Activated T-helper 17 cell treated with anti-CD3 and anti-CD28 coated beads, Interleukin-2, amount 50 U/mL, for 72 hours (primary cell): ENCODE measurements at regions not wholly inside any gene's neighbourhood (a gene's known extent, or its start where the extent isn't known, plus 50 kb on each side); places are given as distances from the start of the nearest gene placed in this dataset.
"Not testable (repeated sequence)": the region's sequence is repeated elsewhere in the genome, so short reads cannot be mapped to it uniquely, and the experiment has no call there.

Experiments
- ATAC-seq: fragments of 150-1000 bp; cut with Tn5 transposase; replicated peaks from 2 replicates; pipeline ENCODE4 v1.10.0; 2021; ENCODE audit warnings: mild to moderate bottlenecking, moderate library complexity
- H3K27ac Mint-ChIP-seq: one replicate; pipeline ENCODE4 v1.8.0; 2022; ENCODE audit warnings: mixed read lengths
- H3K27me3 Mint-ChIP-seq: one replicate; pipeline ENCODE4 v1.8.0; 2022; ENCODE audit warnings: mixed read lengths
- H3K36me3 Mint-ChIP-seq: one replicate; pipeline ENCODE4 v1.8.0; 2022; ENCODE audit warnings: low read depth, mild to moderate bottlenecking, mixed read lengths
- H3K4me1 Mint-ChIP-seq: one replicate; pipeline ENCODE4 v1.8.0; 2022; ENCODE audit warnings: mixed read lengths
- H3K4me3 Mint-ChIP-seq: one replicate; pipeline ENCODE4 v1.8.0; 2022; ENCODE audit warnings: mild to moderate bottlenecking, mixed read lengths
- H3K9me3 Mint-ChIP-seq: one replicate; pipeline ENCODE4 v1.8.0; 2022; ENCODE audit warnings: mixed read lengths

GRCh38 chr7:145884716-145885514, 231.7 kb upstream of the CNTNAP2 start:
- no peak overlapping the region for H3K27ac Mint-ChIP-seq
- no peak overlapping the region for H3K4me3 Mint-ChIP-seq
- peaks cover 10% of the 10 kb centered on the region for H3K9me3 Mint-ChIP-seq
- no peaks in the 10 kb centered on the region for H3K27me3 Mint-ChIP-seq
- H3K36me3 Mint-ChIP-seq, result no peaks in the 10 kb centered on the region
- no peaks in the 10 kb centered on the region for H3K4me1 Mint-ChIP-seq
- ATAC-seq, result no peak

GRCh38 chr7:145876376-145876775, 240.2 kb upstream of the CNTNAP2 start:
- peaks cover 6% of the 10 kb centered on the region for H3K9me3 Mint-ChIP-seq
- H3K27ac Mint-ChIP-seq, result no peak overlapping the region
- H3K27me3 Mint-ChIP-seq, result no peaks in the 10 kb centered on the region
- no peak overlapping the region for H3K4me3 Mint-ChIP-seq
- no peak for ATAC-seq
- no peaks in the 10 kb centered on the region for H3K4me1 Mint-ChIP-seq
- no peaks in the 10 kb centered on the region for H3K36me3 Mint-ChIP-seq

GRCh38 chr7:145875267-145875666, 241.3 kb upstream of the CNTNAP2 start:
- Mint-ChIP-seq H3K27me3 (no peaks in the 10 kb centered on the region), H3K27ac (no peak overlapping the region), H3K9me3 (peaks cover 6% of the 10 kb centered on the region), H3K36me3 (no peaks in the 10 kb centered on the region), H3K4me3 (no peak overlapping the region), H3K4me1 (no peaks in the 10 kb centered on the region)
- no peak for ATAC-seq

GRCh38 chr7:145868935-145869334, 247.7 kb upstream of the CNTNAP2 start:
- H3K36me3 Mint-ChIP-seq, result no peaks in the 10 kb centered on the region
- H3K4me1 Mint-ChIP-seq, result no peaks in the 10 kb centered on the region
- no peaks in the 10 kb centered on the region for H3K27me3 Mint-ChIP-seq
- ATAC-seq, result no peak
- H3K27ac Mint-ChIP-seq, result no peak overlapping the region
- peaks cover 24% of the 10 kb centered on the region for H3K9me3 Mint-ChIP-seq
- H3K4me3 Mint-ChIP-seq, result no peak overlapping the region

GRCh38 chr7:145862212-145862611, 254.4 kb upstream of the CNTNAP2 start:
- Mint-ChIP-seq H3K36me3 (no peaks in the 10 kb centered on the region), H3K4me1 (no peaks in the 10 kb centered on the region), H3K27ac (no peak overlapping the region), H3K4me3 (no peak overlapping the region), H3K9me3 (peaks cover 24% of the 10 kb centered on the region), H3K27me3 (no peaks in the 10 kb centered on the region)
- ATAC-seq, result no peak

GRCh38 chr7:145860809-145861208, 255.8 kb upstream of the CNTNAP2 start:
- H3K4me3 Mint-ChIP-seq, result no peak overlapping the region
- no peaks in the 10 kb centered on the region for H3K36me3 Mint-ChIP-seq
- H3K27ac Mint-ChIP-seq, result no peak overlapping the region
- H3K4me1 Mint-ChIP-seq, result no peaks in the 10 kb centered on the region
- ATAC-seq, result no peak
- peaks cover 14% of the 10 kb centered on the region for H3K9me3 Mint-ChIP-seq
- H3K27me3 Mint-ChIP-seq, result no peaks in the 10 kb centered on the region

GRCh38 chr7:145850636-145851035, 266.0 kb upstream of the CNTNAP2 start:
- Mint-ChIP-seq H3K9me3 (peaks cover 18% of the 10 kb centered on the region), H3K27me3 (no peaks in the 10 kb centered on the region), H3K4me3 (no peak overlapping the region), H3K4me1 (no peaks in the 10 kb centered on the region), H3K36me3 (no peaks in the 10 kb centered on the region), H3K27ac (no peak overlapping the region)
- no peak for ATAC-seq

- Mint-ChIP-seq H3K4me1 (no peaks in the 10 kb centered on the region), H3K4me3 (no peak overlapping the region), H3K9me3 (peaks cover 18% of the 10 kb centered on the region), H3K27ac (no peak overlapping the region), H3K36me3 (no peaks in the 10 kb centered on the region), H3K27me3 (no peaks in the 10 kb centered on the region)
- ATAC-seq, result no peak
Measured at GRCh38 chr7:145848691-145849090, 267.9 kb upstream of the CNTNAP2 start.

GRCh38 chr7:145845345-145845744, 271.3 kb upstream of the CNTNAP2 start:
- H3K27ac Mint-ChIP-seq, result no peak overlapping the region
- no peak for ATAC-seq
- no peaks in the 10 kb centered on the region for H3K4me1 Mint-ChIP-seq
- no peak overlapping the region for H3K4me3 Mint-ChIP-seq
- no peaks in the 10 kb centered on the region for H3K27me3 Mint-ChIP-seq
- peaks cover 20% of the 10 kb centered on the region for H3K9me3 Mint-ChIP-seq
- H3K36me3 Mint-ChIP-seq, result no peaks in the 10 kb centered on the region

GRCh38 chr7:145839814-145840213, 276.8 kb upstream of the CNTNAP2 start:
- Mint-ChIP-seq H3K27ac (no peak overlapping the region), H3K4me3 (no peak overlapping the region), H3K9me3 (peaks cover 12% of the 10 kb centered on the region), H3K27me3 (no peaks in the 10 kb centered on the region), H3K36me3 (no peaks in the 10 kb centered on the region), H3K4me1 (no peaks in the 10 kb centered on the region)
- ATAC-seq, result no peak

GRCh38 chr7:145831616-145832206, 284.9 kb upstream of the CNTNAP2 start:
- no peaks in the 10 kb centered on the region for H3K36me3 Mint-ChIP-seq
- no peak for ATAC-seq
- H3K27ac Mint-ChIP-seq, result no peak overlapping the region
- H3K4me1 Mint-ChIP-seq, result no peaks in the 10 kb centered on the region
- H3K9me3 Mint-ChIP-seq, result peaks cover 10% of the 10 kb centered on the region
- H3K4me3 Mint-ChIP-seq, result no peak overlapping the region
- H3K27me3 Mint-ChIP-seq, result no peaks in the 10 kb centered on the region

GRCh38 chr7:145817687-145818086, 298.9 kb upstream of the CNTNAP2 start:
- no peak overlapping the region for H3K4me3 Mint-ChIP-seq
- H3K27ac Mint-ChIP-seq, result no peak overlapping the region
- no peak for ATAC-seq
- no peaks in the 10 kb centered on the region for H3K4me1 Mint-ChIP-seq
- no peaks in the 10 kb centered on the region for H3K36me3 Mint-ChIP-seq
- peaks cover 9% of the 10 kb centered on the region for H3K9me3 Mint-ChIP-seq
- no peaks in the 10 kb centered on the region for H3K27me3 Mint-ChIP-seq

GRCh38 chr7:145812218-145812617, 304.4 kb upstream of the CNTNAP2 start:
- peaks cover 11% of the 10 kb centered on the region for H3K9me3 Mint-ChIP-seq
- no peak overlapping the region for H3K4me3 Mint-ChIP-seq
- ATAC-seq, result no peak

GRCh38 chr7:145805496-145805895, 311.1 kb upstream of the CNTNAP2 start:
- not testable (repeated sequence) for H3K4me3 Mint-ChIP-seq, H3K27me3 Mint-ChIP-seq, H3K36me3 Mint-ChIP-seq, ATAC-seq, H3K4me1 Mint-ChIP-seq, H3K27ac Mint-ChIP-seq
- peaks cover 16% of the 10 kb centered on the region for H3K9me3 Mint-ChIP-seq

More at GRCh38 chr7:145812218-145812617, 304.4 kb upstream of the CNTNAP2 start:
- no peak overlapping the region for H3K27ac Mint-ChIP-seq
- no peaks in the 10 kb centered on the region for H3K4me1 Mint-ChIP-seq
- H3K36me3 Mint-ChIP-seq, result no peaks in the 10 kb centered on the region
- no peaks in the 10 kb centered on the region for H3K27me3 Mint-ChIP-seq

- peaks cover 13% of the 10 kb centered on the region for H3K9me3 Mint-ChIP-seq
- H3K4me3 Mint-ChIP-seq, result no peak overlapping the region
- no peaks in the 10 kb centered on the region for H3K27me3 Mint-ChIP-seq
- ATAC-seq, result no peak
- H3K4me1 Mint-ChIP-seq, result no peaks in the 10 kb centered on the region
- no peak overlapping the region for H3K27ac Mint-ChIP-seq
- no peaks in the 10 kb centered on the region for H3K36me3 Mint-ChIP-seq
Measured at GRCh38 chr7:145797507-145797906, 319.1 kb upstream of the CNTNAP2 start.
